GM10266 (cell line): ENCODE measurements at regions not wholly inside any gene's neighbourhood (a gene's known extent, or its start where the extent isn't known, plus 50 kb on each side); places are given as distances from the start of the nearest gene placed in this dataset.

Experiments used
- DNase-seq: peaks from one replicate; pipeline ENCODE4 v3.0.0; 2012; ENCODE audit errors: extremely low spot score
- CTCF ChIP-seq: IDR thresholded peaks from 2 replicates; pipeline ENCODE4 v1.5.1; 2012; ENCODE audit warnings: mild to moderate bottlenecking, low read depth; ENCODE audit not compliant: control insufficient read depth, insufficient read depth; ENCODE audit errors: missing control alignments

GRCh38 chr4:43525646-43526045, 633.1 kb downstream of the GRXCR1 start:
- no peak for TF ChIP-seq CTCF
- no peak for DNase-seq

GRCh38 chr4:43547561-43547960, 655.0 kb downstream of the GRXCR1 start:
- no peak for DNase-seq
- TF ChIP-seq CTCF: no peak

GRCh38 chr4:43550981-43551627, 658.6 kb downstream of the GRXCR1 start:
- no peak for TF ChIP-seq CTCF
- no peak for DNase-seq

GRCh38 chr4:43556262-43556661, 663.7 kb downstream of the GRXCR1 start:
- no peak for DNase-seq
- TF ChIP-seq CTCF: no peak

- no peak for DNase-seq
- TF ChIP-seq CTCF: no peak
Measured at GRCh38 chr4:43560047-43560446, 667.5 kb downstream of the GRXCR1 start.

- DNase-seq: no peak
- no peak for TF ChIP-seq CTCF
Measured at GRCh38 chr4:43564107-43564506, 671.6 kb downstream of the GRXCR1 start.

GRCh38 chr4:43564591-43564990, 672.1 kb downstream of the GRXCR1 start:
- DNase-seq: no peak
- TF ChIP-seq CTCF: no peak
